Activated CD4-positive, alpha-beta T cell treated with anti-CD3 and anti-CD28 coated beads for 36 hours (primary cell): ENCODE measurements at regions not wholly inside any gene's neighbourhood (a gene's known extent, or its start where the extent isn't known, plus 50 kb on each side); places are given as distances from the start of the nearest gene placed in this dataset.
"Not testable (repeated sequence)": the region's sequence is repeated elsewhere in the genome, so short reads cannot be mapped to it uniquely, and the experiment has no call there.

ENCODE experiments used
- ATAC-seq: fragments of 200-7000 bp; cut with Tn5 transposase; one replicate; pipeline ENCODE4 v1.10.0; 2021; ENCODE audit warnings: mild to moderate bottlenecking, moderate library complexity
- CTCF ChIA-PET: fragments of 350-600 bp; sonication (Branson Sonifier 250); formaldehyde crosslinking; loops from one replicate; lab custom pipeline; 2021; ENCODE audit warnings: antibody characterized with exemption; lab: Charles Lee
- POLR2A ChIA-PET: fragments of 350-600 bp; sonication (Branson Sonifier 250); formaldehyde crosslinking; loops from one replicate; lab custom pipeline; 2021; ENCODE audit warnings: antibody characterized with exemption, inconsistent platforms; lab: Charles Lee
- DNase-seq: peaks from one replicate; pipeline ENCODE4 v3.0.0-alpha.2; 2020
- H3K27ac Mint-ChIP-seq: one replicate; pipeline ENCODE4 v1.8.0; 2021; ENCODE audit warnings: mixed read lengths
- H3K27me3 Mint-ChIP-seq: one replicate; pipeline ENCODE4 v1.8.0; 2021; ENCODE audit warnings: mixed read lengths
- H3K36me3 Mint-ChIP-seq: one replicate; pipeline ENCODE4 v1.8.0; 2021; ENCODE audit warnings: low read depth, mixed read lengths
- H3K4me1 Mint-ChIP-seq: one replicate; pipeline ENCODE4 v1.8.0; 2021; ENCODE audit warnings: mixed read lengths
- H3K4me3 Mint-ChIP-seq: one replicate; pipeline ENCODE4 v1.8.0; 2021; ENCODE audit warnings: mild to moderate bottlenecking, moderate library complexity, mixed read lengths
- H3K9me3 Mint-ChIP-seq: one replicate; pipeline ENCODE4 v1.8.0; 2021; ENCODE audit warnings: low read depth, mixed read lengths
- intact Hi-C, 2 experiments: fragments of 100-400 bp; cut with DNase I in 1 of 2; cut with micrococcal nuclease in 1 of 2; formaldehyde crosslinking; loops; one replicate each; pipeline versions ENCODE4 v1.14.2 to v1.15.1; 2022 to 2024; cut with DNase I, micrococcal nuclease

DNA sequence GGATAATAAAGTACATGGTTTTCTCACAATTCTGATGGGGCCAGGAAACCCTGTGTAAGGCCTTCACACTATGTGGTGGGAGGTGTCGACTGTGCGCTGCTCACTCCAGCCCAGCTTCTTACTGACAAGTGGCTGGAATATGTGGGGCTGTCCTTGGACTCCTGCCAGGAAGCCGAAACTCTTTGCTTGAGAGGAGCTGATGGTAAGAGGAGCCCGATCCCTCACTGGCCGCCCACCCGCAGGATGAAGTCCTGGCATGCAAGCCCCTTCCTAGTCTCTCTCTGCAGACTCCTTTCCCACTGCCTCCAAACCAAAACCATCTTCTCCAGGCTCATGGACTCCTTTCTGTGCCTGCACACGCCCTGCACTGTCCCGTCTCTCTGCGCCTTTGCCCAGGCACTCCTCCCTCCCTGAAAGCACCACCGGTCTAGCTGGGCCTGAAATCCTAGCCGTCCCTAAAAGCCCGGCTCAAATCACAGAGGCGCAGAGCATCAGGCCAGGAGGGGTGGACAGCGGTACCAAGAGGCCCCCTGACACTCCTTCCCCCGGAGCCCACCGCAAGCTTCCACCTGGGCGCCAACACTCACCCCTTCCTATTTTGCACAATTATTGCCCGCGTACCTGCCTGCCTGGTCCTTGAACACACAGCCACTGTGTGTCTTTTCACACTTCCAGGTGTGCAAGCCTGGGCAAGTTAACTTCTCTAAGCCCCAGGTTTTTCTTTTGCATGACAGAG is 125.8 kb upstream of the ZNF746 start:
- H3K4me3 Mint-ChIP-seq = peak overlapping the region; percentile 93
- peak; percentile 34 for DNase-seq

DNA sequence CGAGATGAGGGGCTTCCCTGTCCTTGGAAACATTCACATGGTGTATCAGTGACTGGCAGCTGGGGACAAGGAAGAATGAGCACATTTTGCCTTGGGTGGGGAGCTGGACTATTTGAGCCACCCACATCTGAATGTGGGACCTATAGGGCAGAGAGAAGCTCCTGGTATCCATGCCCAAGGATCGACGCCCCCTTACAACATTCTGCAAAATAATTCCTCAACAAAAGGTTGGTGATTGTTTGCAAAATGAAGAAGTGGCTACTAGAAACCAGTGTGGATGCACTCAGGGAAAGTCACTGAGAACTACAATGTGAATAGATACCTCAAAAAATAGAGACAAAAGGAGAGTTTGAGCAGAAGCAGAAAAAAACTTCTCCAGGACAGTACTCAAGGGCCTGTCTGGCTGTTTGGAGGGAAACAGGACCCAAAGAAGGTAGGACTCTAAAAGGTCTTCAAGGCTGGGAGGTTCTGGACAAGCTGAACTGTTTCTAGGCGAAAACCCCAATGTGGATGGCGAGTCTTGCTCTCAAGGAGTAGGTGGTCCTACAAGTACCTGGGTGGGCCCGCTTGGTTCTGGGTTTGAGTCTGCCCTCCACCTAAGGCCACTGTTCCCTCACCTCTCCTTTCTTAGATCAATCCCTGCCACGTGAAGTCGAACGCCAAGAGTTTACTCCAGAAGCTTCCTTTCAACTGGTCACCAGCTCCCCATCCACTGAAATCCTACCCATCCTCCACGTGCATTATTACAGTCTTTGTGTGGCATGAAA is 125.0 kb upstream of the ZNF746 start:
- H3K4me1 Mint-ChIP-seq = peaks cover 38% of the 10 kb centered on the region
- DNase-seq (no peak), ATAC-seq (no peak)
- H3K27ac Mint-ChIP-seq = peak overlapping the region; percentile 75
- POLR2A ChIA-PET = no interaction called here
- peak overlapping the region; percentile 93 for H3K4me3 Mint-ChIP-seq
- intact Hi-C loops = loop anchor here (2.0 to 10.0 kb wide), 10 partner anchors 215 to 1110 kb away; partner anchors contain the start of genes ATP6V0E2 (in 1 of the 2), EZH2 (in 1 of the 2), PDIA4 (in 1 of the 2) and ZNF282 (in 1 of the 2)
- CTCF ChIA-PET = interaction anchor here (0.6 to 1.5 kb wide), 4 partner anchors 22 to 1720 kb away, joined by 3 read pairs; no protein-coding TSS in a partner anchor
- peaks cover 40% of the 10 kb centered on the region for H3K36me3 Mint-ChIP-seq
- H3K27me3 Mint-ChIP-seq = peaks cover 3% of the 10 kb centered on the region
- H3K9me3 Mint-ChIP-seq = no peaks in the 10 kb centered on the region

More for the DNA sequence above, 125.8 kb upstream of the ZNF746 start:
- intact Hi-C loops = loop anchor here (2.0 to 10.0 kb wide), 10 partner anchors 214 to 1109 kb away; partner anchors contain the start of genes ATP6V0E2 (in 1 of the 2), EZH2 (in 1 of the 2), PDIA4 (in 1 of the 2) and ZNF282 (in 1 of the 2)
- not testable (repeated sequence) for H3K9me3 Mint-ChIP-seq, H3K27me3 Mint-ChIP-seq, ATAC-seq
- peak overlapping the region; percentile 87 for H3K27ac Mint-ChIP-seq
- peaks cover 33% of the 10 kb centered on the region for H3K36me3 Mint-ChIP-seq
- ChIA-PET CTCF (interaction anchor here (0.6 to 1.5 kb wide), 6 partner anchors 9 to 1719 kb away, joined by 3 to 4 read pairs (median 3); partner anchors contain the start of gene ZNF282), POLR2A (interaction anchor here (0.6 kb wide), 1 partner anchor 339 kb away, joined by 3 read pairs; no protein-coding TSS in a partner anchor)
- H3K4me1 Mint-ChIP-seq = peaks cover 38% of the 10 kb centered on the region

DNA sequence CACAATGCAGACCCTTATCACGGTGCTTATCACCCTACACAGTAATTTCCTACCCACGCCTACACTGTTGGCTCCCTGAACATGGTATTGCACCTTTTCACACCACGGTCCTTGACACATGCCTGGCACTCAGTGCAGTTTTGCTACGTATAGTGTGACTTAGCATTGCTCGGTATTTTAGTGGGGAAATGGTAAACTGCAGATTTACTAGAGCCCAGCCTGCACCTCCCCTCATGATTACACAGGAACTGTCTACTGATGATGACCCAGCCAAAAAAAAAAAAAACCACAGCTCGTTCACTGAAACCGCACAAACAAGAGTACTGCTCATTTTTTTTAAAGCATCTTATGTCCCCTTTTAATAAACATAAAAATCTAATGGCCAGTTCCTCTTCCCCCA is 124.2 kb upstream of the ZNF746 start:
- H3K9me3 Mint-ChIP-seq = no peaks in the 10 kb centered on the region
- POLR2A ChIA-PET = no interaction called here

DNA sequence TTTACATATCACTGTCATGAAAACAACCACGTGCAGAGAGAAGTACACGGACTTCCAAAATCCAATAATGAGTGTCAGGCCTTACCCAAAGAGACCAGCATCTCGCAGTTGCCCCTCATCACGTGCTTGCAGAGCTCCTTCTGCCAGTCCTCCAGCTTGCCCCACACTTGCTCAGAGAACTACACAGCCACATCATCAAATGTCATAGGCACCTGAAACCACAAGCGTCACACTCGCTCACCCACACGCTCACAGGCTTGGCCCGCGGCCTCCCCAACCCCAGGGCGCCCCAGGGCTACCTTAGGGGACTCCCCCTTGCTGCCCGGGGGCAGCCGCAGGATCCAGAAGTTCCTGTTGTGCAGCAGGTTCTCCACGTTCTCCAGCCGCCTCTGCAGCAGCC is 123.4 kb upstream of the ZNF746 start:
- peaks cover 38% of the 10 kb centered on the region for H3K4me1 Mint-ChIP-seq
- peak; percentile 57 for ATAC-seq
- peak overlapping the region; percentile 61 for H3K27ac Mint-ChIP-seq
- ChIA-PET CTCF (no interaction called here), POLR2A (interaction anchor here (0.6 to 1.0 kb wide), 2 partner anchors 20 to 251 kb away, joined by 4 read pairs; no protein-coding TSS in a partner anchor)
- H3K36me3 Mint-ChIP-seq = peaks cover 55% of the 10 kb centered on the region
- H3K9me3 Mint-ChIP-seq = no peaks in the 10 kb centered on the region
- intact Hi-C loops = loop anchor here (1.0 to 10.0 kb wide), 10 partner anchors 21 to 1111 kb away; partner anchors contain the start of genes ATP6V0E2 (in 1 of the 2), EZH2 (in 1 of the 2), ZNF282 (in 1 of the 2) and ZNF398 (in 1 of the 2)
- peak overlapping the region; percentile 93 for H3K4me3 Mint-ChIP-seq
- no peaks in the 10 kb centered on the region for H3K27me3 Mint-ChIP-seq
- DNase-seq = peak; percentile 87

More for the DNA sequence above, 124.2 kb upstream of the ZNF746 start:
- Mint-ChIP-seq H3K36me3 (peaks cover 48% of the 10 kb centered on the region), H3K4me1 (peaks cover 38% of the 10 kb centered on the region), H3K27me3 (no peaks in the 10 kb centered on the region), H3K4me3 (peak overlapping the region; percentile 93), H3K27ac (peak overlapping the region; percentile 75)
- peak; percentile 57 for ATAC-seq
- intact Hi-C loops = loop anchor here (1.0 to 10.0 kb wide), 12 partner anchors 21 to 1111 kb away; partner anchors contain the start of genes ATP6V0E2 (in 1 of the 2), EZH2 (in 1 of the 2), PDIA4 (in 1 of the 2) and ZNF282 (in 1 of the 2)
- CTCF ChIA-PET = interaction anchor here (0.6 to 1.5 kb wide), 2 partner anchors 23 to 199 kb away, joined by 3 read pairs; no protein-coding TSS in a partner anchor
- peak; percentile 72 for DNase-seq

DNA sequence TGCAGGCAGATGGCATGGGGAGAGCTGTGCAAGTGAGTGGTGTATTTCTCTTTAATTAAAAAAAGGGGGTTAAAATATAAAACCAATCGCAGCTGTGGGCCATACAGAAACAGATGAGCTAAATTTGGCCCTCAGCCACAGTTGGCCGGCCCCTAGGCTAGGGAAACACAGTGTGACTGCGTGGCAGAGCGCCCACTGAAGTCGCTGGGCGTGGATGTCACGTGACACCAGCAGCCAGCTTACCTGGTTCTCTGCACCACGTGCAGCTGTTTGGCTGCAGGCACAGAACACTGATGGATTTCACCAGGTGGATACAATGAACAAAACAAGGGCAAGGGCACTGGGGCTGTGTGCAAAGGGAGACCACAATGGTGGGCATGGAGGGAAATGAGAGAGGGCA is 119.3 kb upstream of the ZNF746 start:
- Mint-ChIP-seq H3K27me3 (no peaks in the 10 kb centered on the region), H3K4me3 (no peak overlapping the region), H3K4me1 (peaks cover 18% of the 10 kb centered on the region), H3K9me3 (no peaks in the 10 kb centered on the region), H3K27ac (no peak overlapping the region), H3K36me3 (peaks cover 81% of the 10 kb centered on the region)
- DNase-seq = no peak
- ChIA-PET POLR2A (no interaction called here), CTCF (no interaction called here)
- intact Hi-C loops = no loop called here
- no peak for ATAC-seq

DNA sequence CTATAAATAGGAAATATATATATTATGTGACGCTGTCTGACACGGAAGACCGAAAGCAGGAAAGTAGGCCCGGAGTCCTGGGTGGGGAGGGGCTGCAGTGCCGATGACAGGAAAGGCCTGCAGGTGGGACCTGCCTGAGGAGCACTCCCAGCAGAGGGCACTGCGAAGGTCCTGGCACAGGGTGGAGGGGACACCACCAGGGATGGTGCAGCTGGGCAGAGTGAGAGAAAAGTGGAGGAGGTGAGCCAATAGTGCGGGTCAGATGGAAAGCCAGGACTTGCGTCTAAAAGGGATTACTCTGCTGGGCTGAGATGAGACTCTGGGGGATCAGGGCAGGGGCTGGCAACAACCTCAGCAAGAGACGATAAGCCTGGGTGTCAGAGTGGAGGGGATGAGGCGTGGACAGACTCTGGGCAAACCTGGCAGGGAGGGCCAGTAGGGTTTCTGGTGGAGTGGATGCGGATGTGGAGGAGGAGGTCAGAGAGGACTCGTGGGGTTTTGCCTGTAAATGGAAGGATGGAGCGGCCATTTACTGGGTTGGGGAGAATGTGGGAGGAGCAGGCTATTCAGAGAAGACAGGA is 118.2 kb upstream of the ZNF746 start:
- ChIA-PET POLR2A (no interaction called here), CTCF (no interaction called here)
- ATAC-seq (no peak), DNase-seq (no peak)
- H3K4me1 Mint-ChIP-seq = peaks cover 7% of the 10 kb centered on the region
- H3K27ac Mint-ChIP-seq = no peak overlapping the region
- no peaks in the 10 kb centered on the region for H3K9me3 Mint-ChIP-seq
- intact Hi-C loops = no loop called here
- no peaks in the 10 kb centered on the region for H3K27me3 Mint-ChIP-seq
- H3K4me3 Mint-ChIP-seq = no peak overlapping the region
- peaks cover 78% of the 10 kb centered on the region for H3K36me3 Mint-ChIP-seq

DNA sequence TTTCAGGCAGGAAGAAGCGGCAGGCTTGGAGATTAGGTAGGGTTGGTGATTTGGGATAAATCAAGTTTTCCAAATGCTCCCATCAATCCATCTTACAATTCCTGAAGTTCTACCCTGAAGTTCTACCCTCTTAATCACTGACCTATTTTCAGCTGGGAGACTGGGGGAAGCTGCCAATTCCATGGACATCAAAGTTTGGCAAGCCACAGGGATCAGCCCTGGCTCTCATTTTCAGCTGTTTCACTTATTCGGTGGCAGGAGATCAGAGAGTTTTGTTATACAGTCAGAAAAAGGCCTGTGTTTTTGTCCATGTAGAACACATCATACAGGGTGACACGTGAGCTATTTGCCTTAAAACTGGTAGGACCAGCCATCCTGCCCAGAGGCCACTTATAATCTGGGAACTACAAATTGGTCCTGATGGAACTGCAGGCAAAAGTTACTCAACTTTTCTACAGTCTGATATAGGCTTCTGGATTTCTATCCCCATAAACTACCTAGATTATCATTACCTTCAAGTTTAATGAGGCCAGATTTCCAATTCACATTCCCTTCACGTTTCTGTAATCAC is 112.9 kb upstream of the ZNF746 start:
- no peaks in the 10 kb centered on the region for H3K4me1 Mint-ChIP-seq
- intact Hi-C loops = no loop called here
- DNase-seq (no peak), ATAC-seq (no peak)
- peaks cover 65% of the 10 kb centered on the region for H3K36me3 Mint-ChIP-seq
- no peaks in the 10 kb centered on the region for H3K9me3 Mint-ChIP-seq
- ChIA-PET POLR2A (no interaction called here), CTCF (interaction anchor here (1.0 kb wide), 1 partner anchor 14 kb away, joined by 4 read pairs; no protein-coding TSS in a partner anchor)
- H3K4me3 Mint-ChIP-seq = no peak overlapping the region
- H3K27me3 Mint-ChIP-seq = no peaks in the 10 kb centered on the region
- peak overlapping the region; percentile 9 for H3K27ac Mint-ChIP-seq

DNA sequence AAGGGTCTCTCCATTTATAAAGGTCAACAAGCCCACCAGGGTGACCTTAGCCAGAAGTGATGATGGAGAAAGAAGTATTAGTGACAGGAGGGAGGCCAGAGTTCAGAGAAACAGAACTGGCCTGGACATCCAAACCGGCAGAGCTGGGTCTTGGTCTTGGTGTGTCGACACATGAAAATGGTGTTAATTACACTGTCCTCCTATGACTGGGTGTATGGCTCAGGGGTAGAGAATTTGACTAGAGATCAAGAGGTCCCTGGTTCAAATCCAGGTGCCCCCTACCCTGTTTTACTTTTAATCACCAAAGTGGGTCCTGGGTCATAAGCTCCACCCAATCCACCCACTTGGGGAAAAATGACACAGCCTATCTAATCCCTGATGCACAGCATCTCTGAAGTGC is 110.6 kb upstream of the ZNF746 start:
- ChIA-PET CTCF (no interaction called here), POLR2A (no interaction called here)
- H3K36me3 Mint-ChIP-seq = peaks cover 55% of the 10 kb centered on the region
- no peak for DNase-seq
- no peak for ATAC-seq
- no peaks in the 10 kb centered on the region for H3K27me3 Mint-ChIP-seq
- intact Hi-C loops = no loop called here
- no peaks in the 10 kb centered on the region for H3K9me3 Mint-ChIP-seq
- H3K27ac Mint-ChIP-seq = no peak overlapping the region
- no peaks in the 10 kb centered on the region for H3K4me1 Mint-ChIP-seq
- no peak overlapping the region for H3K4me3 Mint-ChIP-seq

DNA sequence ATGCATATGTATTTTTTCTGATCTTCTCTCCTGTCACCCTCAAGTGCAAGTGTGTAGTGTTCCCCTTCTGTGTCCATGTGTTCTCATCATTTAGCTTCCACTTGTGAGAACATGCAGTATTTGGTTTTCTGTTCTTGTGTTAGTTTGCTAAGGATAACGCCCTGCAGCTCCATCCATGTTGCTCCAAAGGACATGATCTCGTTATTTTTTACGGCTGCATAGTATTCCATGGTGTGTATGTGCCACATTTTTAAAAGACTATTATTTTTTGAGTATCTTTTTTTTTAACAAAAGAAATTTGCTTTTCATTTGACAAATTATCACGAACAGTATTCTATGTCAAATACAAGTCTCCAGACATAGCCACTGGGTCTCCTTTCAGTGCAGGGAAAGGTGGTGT is 110.1 kb upstream of the ZNF746 start:
- intact Hi-C loops = no loop called here
- ChIA-PET POLR2A (no interaction called here), CTCF (interaction anchor here (0.6 kb wide), 1 partner anchor 1300 kb away, joined by 3 read pairs; no protein-coding TSS in a partner anchor)
- Mint-ChIP-seq H3K27ac (no peak overlapping the region), H3K4me1 (peaks cover 2% of the 10 kb centered on the region), H3K36me3 (peaks cover 50% of the 10 kb centered on the region), H3K27me3 (no peaks in the 10 kb centered on the region), H3K9me3 (no peaks in the 10 kb centered on the region), H3K4me3 (no peak overlapping the region)
- ATAC-seq (no peak), DNase-seq (no peak)

DNA sequence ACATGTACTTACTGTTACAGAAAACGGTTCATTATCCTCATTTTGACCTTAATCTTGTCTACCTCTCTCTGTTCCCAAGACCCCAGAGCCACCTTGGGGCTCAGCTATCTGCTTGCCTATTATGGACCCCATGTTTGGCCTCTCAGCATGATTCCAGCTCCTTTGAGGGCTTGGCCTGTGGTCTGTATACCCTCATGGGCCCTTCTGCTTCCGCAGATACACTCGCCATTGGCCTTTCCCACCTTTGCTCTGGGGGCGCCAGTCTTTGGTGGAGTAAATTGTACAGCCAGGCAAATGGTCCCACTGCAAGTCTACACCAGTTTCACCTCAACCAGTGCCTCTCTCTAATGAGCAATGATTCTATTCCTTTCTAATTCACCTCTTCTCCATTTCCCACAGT is 109.2 kb upstream of the ZNF746 start:
- Mint-ChIP-seq H3K9me3 (no peaks in the 10 kb centered on the region), H3K4me1 (peaks cover 4% of the 10 kb centered on the region), H3K27me3 (no peaks in the 10 kb centered on the region), H3K36me3 (peaks cover 51% of the 10 kb centered on the region), H3K27ac (no peak overlapping the region), H3K4me3 (no peak overlapping the region)
- ATAC-seq (no peak), DNase-seq (no peak)
- ChIA-PET CTCF (no interaction called here), POLR2A (no interaction called here)
- intact Hi-C loops = no loop called here
